Muscle layer of colon (tissue), 2 donors: ENCODE measurements at regions not wholly inside any gene's neighbourhood (a gene's known extent, or its start where the extent isn't known, plus 50 kb on each side); places are given as distances from the start of the nearest gene placed in this dataset.

ENCODE experiments used
- H3K27ac ChIP-seq: one replicate; pipeline ENCODE4 v1.7.0; 2013; ENCODE audit warnings: low read depth, mild to moderate bottlenecking, low read length, moderate library complexity
- H3K27me3 ChIP-seq, 2 donors: one replicate each; pipeline ENCODE4 v1.7.0; 2013; ENCODE audit warnings: low read length in 2 of 2, mild to moderate bottlenecking in 2 of 2; ENCODE audit not compliant: insufficient read depth in 2 of 2, control insufficient read depth in 1 of 2
- H3K36me3 ChIP-seq: one replicate; pipeline ENCODE4 v1.7.0; 2013; ENCODE audit warnings: mild to moderate bottlenecking, low read length; ENCODE audit not compliant: insufficient read depth
- H3K4me1 ChIP-seq: one replicate; pipeline ENCODE4 v1.7.0; 2013; ENCODE audit warnings: mild to moderate bottlenecking, low read length; ENCODE audit not compliant: insufficient read depth
- H3K4me3 ChIP-seq, 2 donors: one replicate each; pipeline ENCODE4 v1.7.0; 2013; ENCODE audit warnings: low read length in 2 of 2, low read depth in 1 of 2, mild to moderate bottlenecking in 1 of 2, moderate library complexity in 1 of 2
- H3K9ac ChIP-seq: one replicate; pipeline ENCODE4 v1.7.0; 2013; ENCODE audit warnings: low read length
- H3K9me3 ChIP-seq: one replicate; pipeline ENCODE4 v1.7.0; 2013; ENCODE audit warnings: mild to moderate bottlenecking, low read length
- donor health status: abdominal sarcoma.
- donor health status: Adenocarcinoma of cecum.

DNA sequence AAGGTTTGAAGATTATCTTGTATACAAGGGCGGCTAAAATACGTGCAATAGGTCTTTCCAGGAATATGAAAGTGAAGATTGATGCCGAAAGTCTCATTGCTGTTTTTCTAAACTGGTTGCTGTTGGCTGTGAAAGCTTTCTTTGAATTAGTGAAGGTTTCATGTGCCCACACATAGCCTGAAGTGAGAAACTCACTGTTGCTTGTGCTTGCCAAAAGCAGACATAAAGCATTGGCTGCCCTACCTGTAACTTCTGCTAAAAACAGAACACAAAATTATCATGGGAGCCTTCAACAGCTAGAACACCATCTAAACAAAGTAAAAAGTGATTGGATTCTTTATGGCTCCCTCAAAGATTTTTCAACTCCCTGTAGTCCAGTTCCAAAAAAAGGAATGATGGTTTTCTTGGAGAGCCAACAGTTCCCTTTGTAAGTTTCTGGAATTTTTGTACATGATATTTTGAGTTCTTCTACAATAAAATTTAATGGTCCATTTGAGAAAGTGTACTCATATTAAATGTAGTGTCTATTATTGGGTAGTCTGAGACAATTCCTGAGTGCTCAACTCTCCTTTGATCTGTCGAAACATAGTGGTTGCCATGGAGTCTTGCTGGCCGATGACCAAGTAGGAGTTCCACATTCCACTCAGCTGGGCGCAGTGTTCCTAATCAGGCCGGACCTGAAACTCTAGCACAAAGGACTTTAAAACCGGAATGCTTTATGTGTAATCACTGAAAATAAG is 68.5 kb downstream of the PLEKHG1 start:
- no peaks in the 10 kb centered on the region for H3K27me3 ChIP-seq
- H3K27ac ChIP-seq = peak overlapping the region; percentile 76
- H3K4me3 ChIP-seq = no peak overlapping the region
- H3K36me3 ChIP-seq = no peaks in the 10 kb centered on the region
- peaks cover 28% of the 10 kb centered on the region for H3K4me1 ChIP-seq
- no peaks in the 10 kb centered on the region for H3K9me3 ChIP-seq
- H3K9ac ChIP-seq = no peak overlapping the region

DNA sequence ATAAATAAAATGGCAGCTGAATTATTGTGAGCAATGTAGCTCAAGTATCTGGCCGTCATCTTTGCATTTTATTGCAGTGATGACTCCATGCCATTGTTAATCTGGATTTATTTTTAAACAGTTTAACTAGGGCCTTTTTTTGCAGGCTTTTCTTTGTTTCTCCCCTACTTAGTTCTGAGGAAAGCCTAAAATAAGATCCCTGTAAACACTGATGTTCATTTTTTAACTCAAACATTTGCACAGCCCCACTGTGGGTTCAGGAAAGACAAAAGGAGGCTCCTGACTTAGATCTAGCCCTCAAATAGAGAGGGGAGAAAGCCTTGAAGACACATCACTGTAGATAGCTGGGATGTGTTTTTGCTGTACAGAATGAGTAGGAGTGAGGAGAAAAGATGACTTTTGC is 69.2 kb downstream of the PLEKHG1 start:
- H3K27me3 ChIP-seq = no peaks in the 10 kb centered on the region
- peak overlapping the region in 1 of 2 donors; percentile 4 for H3K4me3 ChIP-seq
- H3K36me3 ChIP-seq = no peaks in the 10 kb centered on the region
- H3K9ac ChIP-seq = no peak overlapping the region
- peak overlapping the region; percentile 61 for H3K27ac ChIP-seq
- H3K4me1 ChIP-seq = peaks cover 30% of the 10 kb centered on the region
- H3K9me3 ChIP-seq = no peaks in the 10 kb centered on the region

DNA sequence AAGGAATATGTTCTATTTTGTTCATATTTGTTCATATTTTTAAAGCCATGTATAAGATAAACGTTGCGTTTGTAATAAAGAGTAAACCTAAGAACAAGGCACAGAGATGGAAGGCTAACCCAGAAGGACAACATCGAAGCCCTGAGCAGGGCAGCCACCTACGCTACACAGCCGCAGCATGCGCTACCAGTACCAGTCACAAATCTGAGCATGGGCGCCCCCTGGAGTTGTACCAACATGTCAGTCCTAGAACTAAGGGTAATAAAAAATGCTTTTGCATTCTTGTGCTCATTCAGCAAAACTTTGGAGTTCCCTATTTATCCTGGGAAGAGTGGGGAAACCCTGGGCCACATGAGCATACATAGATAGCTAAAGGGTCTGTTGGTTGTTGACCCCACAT is 70.6 kb downstream of the PLEKHG1 start:
- H3K27me3 ChIP-seq = no peaks in the 10 kb centered on the region
- H3K4me1 ChIP-seq = peaks cover 30% of the 10 kb centered on the region
- H3K36me3 ChIP-seq = no peaks in the 10 kb centered on the region
- H3K9ac ChIP-seq = no peak overlapping the region
- H3K27ac ChIP-seq = no peak overlapping the region
- no peak overlapping the region for H3K4me3 ChIP-seq
- no peaks in the 10 kb centered on the region for H3K9me3 ChIP-seq

DNA sequence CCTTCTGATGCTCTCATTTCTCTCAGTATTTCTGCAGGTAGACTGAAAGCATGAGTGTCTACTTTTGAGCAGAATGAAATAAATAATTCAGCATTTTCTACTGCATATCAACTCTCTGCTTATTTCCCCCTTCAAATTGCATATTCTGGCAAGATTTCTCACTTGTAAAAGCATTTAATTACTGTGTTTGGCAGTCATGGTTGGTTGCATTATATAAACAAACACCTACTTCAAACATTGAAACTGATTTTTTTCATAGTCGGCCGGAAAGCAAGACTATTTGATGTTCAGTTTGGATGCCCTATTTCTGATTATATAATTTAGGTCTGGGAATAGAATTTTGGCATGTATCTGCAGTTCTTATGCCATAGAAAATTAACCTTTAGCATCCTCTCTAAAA is 73.1 kb downstream of the PLEKHG1 start:
- no peak overlapping the region for H3K9ac ChIP-seq

DNA sequence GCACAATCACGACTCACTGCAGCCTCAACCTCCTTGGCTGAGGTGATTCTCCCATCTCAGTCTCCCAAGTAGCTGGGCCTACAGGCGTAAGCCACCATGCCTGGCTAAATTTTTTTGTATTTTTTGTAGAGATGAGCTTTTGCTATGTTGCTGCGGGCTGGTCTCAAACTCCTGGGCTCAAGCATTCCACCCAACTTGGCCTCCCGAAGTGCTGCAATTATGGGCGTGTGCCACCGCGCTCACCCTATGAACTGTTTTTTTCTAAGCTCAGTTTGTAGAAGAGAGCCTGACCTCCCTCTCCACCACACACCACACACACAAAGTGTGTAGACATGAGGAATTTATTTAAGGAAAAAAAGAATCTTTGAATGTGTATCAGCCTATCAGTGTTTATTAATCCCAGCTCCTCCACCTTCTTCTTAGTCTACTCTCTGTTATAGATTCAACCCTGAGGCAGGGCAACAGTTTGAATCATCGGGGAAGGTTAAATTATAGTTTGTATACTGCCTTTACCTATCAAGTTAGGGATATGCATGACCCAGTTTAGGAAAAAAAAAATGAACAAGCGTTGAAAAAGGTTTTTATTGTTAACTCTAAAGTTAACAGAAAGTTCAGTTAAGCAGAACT is 74.1 kb downstream of the PLEKHG1 start:
- no peak overlapping the region for H3K9ac ChIP-seq

More for the DNA sequence above, 73.1 kb downstream of the PLEKHG1 start:
- Histone ChIP-seq H3K9me3 (no peaks in the 10 kb centered on the region), H3K4me1 (peaks cover 20% of the 10 kb centered on the region), H3K27ac (no peak overlapping the region), H3K27me3 (no peaks in the 10 kb centered on the region), H3K4me3 (no peak overlapping the region), H3K36me3 (no peaks in the 10 kb centered on the region)

DNA sequence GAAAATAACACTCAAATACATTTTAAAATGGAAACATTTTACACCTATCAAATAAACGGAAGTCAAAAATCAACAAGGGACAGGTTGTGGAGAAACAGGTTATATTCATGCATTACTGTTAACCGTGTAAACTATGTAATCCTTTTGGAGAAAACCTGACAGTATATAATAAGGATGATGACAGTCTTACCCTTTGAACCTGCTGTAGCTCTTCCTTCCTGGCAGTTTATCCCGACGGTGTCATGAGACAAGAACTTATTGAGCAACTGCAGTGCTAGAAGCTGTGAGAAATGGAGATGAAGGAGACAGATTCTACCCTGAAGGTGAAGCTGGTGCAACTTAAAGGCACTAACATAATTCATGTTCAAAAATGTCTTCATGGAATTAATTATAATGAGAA is 76.7 kb downstream of the PLEKHG1 start:
- H3K27ac ChIP-seq = no peak overlapping the region
- no peaks in the 10 kb centered on the region for H3K9me3 ChIP-seq
- no peaks in the 10 kb centered on the region for H3K36me3 ChIP-seq
- H3K4me1 ChIP-seq = peaks cover 4% of the 10 kb centered on the region
- no peak overlapping the region for H3K9ac ChIP-seq
- H3K4me3 ChIP-seq = no peak overlapping the region
- H3K27me3 ChIP-seq = no peaks in the 10 kb centered on the region

More for the DNA sequence above, 74.1 kb downstream of the PLEKHG1 start:
- Histone ChIP-seq H3K4me1 (peaks cover 10% of the 10 kb centered on the region), H3K27ac (no peak overlapping the region), H3K4me3 (no peak overlapping the region), H3K27me3 (no peaks in the 10 kb centered on the region), H3K36me3 (no peaks in the 10 kb centered on the region), H3K9me3 (no peaks in the 10 kb centered on the region)

DNA sequence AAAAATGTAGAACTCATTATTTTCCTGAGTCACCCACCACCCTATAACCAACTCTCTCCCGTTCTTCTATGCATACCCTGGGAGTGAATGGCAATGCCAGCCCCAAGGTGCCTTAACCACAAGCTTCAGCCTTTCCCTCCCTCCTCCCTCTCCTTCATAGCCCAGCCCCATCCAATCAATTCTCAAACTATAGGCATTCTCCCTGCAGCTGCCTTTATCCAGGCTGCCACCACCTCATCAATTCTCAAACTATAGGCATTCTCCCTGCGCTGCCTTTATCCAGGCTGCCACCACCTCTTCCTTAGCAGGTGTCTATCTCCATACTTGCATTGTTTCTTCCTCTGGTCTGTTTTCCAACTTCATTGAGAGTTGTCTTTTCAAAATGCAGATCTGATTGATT is 77.1 kb downstream of the PLEKHG1 start:
- Histone ChIP-seq H3K27me3 (no peaks in the 10 kb centered on the region), H3K4me1 (peaks cover 4% of the 10 kb centered on the region), H3K4me3 (no peak overlapping the region), H3K9me3 (no peaks in the 10 kb centered on the region), H3K9ac (no peak overlapping the region), H3K36me3 (no peaks in the 10 kb centered on the region), H3K27ac (no peak overlapping the region)

DNA sequence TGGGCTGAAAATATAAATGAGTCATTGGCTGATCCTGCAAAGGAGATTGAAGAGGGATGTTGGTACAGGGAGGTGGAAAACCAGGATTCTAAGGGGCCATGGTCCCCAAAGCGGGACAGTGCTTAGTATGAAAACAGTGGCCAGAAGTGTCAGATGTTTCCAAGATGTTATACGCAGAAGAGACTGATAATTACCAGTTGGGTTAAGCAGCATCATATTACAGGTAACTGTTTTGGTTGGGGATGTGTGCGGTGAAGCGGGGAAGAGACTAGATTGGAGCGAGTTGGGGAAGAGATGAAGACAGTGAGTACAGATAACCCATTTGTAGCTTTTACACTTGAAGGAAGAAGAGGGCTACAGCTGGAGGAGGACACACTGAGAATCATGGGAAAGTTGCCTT is 80.8 kb downstream of the PLEKHG1 start:
- Histone ChIP-seq H3K27ac (no peak overlapping the region), H3K9ac (no peak overlapping the region)

DNA sequence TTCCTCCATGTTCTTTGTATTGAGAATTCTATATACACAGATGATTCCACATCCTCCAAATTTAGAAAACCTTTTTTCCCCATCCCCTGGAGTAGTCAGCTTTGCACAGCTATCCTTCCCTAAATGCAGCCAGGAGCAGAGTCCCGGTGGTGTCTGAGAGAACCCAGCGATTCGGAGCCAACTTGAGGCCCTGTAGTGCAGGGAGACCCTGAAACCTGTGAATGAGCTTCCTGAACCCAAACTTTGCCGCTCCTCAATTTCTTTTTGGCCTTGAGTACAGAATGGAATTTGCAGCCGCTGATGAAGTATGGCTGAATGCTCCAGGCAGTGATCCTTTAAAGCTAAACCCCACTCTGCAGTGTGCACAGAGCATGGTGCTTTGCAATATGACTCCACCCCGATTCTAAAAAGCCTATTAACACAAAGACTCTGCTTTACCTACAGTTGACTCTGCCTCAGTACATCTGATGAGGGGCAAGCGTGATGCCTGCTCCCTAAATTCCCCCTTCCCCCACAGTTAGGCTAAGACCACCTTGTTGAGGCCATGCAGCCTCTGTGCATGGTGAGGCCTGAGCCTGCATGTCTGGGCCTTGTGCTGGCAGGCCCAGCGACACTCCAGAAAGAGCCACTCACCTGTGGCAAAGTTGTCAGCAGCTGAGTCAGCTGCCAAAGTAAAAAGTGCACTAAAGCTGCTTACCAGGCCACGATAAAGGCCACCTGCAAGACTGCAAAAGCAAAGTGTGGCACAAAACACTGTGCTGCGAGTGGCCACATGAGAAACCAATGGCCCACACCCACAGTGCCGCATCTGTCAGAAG is 82.1 kb downstream of the PLEKHG1 start:
- no peak overlapping the region for H3K9ac ChIP-seq

More for the DNA sequence above, 80.8 kb downstream of the PLEKHG1 start:
- Histone ChIP-seq H3K27me3 (no peaks in the 10 kb centered on the region), H3K9me3 (no peaks in the 10 kb centered on the region), H3K4me3 (no peak overlapping the region), H3K4me1 (no peaks in the 10 kb centered on the region), H3K36me3 (no peaks in the 10 kb centered on the region)

DNA sequence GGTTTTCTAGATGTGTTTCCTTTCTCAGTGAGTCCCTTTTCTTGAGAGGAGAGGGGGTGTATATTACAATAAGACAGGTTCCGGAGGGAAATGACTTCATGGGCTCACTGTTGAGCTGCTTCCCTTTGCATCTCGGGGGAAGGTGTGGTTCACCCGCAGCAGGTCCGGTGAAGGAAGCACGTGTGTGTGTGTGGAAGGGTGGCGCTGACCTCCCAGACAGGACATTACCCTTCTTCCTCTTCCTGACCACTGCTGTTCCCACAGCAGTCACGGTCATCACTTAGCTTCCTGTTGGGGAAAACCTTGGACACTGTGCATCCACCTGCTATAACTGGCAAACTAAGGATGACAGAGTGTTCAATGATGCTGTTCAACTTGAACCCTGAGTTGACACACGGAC is 83.6 kb downstream of the PLEKHG1 start:
- no peak overlapping the region for H3K4me3 ChIP-seq
- no peaks in the 10 kb centered on the region for H3K36me3 ChIP-seq
- H3K27ac ChIP-seq = no peak overlapping the region
- no peaks in the 10 kb centered on the region for H3K27me3 ChIP-seq
- no peak overlapping the region for H3K9ac ChIP-seq
- no peaks in the 10 kb centered on the region for H3K4me1 ChIP-seq
- H3K9me3 ChIP-seq = no peaks in the 10 kb centered on the region

More for the DNA sequence above, 82.1 kb downstream of the PLEKHG1 start:
- H3K27ac ChIP-seq = no peak overlapping the region
- no peaks in the 10 kb centered on the region for H3K27me3 ChIP-seq
- no peak overlapping the region for H3K4me3 ChIP-seq
- H3K4me1 ChIP-seq = no peaks in the 10 kb centered on the region
- H3K9me3 ChIP-seq = no peaks in the 10 kb centered on the region
- H3K36me3 ChIP-seq = no peaks in the 10 kb centered on the region

DNA sequence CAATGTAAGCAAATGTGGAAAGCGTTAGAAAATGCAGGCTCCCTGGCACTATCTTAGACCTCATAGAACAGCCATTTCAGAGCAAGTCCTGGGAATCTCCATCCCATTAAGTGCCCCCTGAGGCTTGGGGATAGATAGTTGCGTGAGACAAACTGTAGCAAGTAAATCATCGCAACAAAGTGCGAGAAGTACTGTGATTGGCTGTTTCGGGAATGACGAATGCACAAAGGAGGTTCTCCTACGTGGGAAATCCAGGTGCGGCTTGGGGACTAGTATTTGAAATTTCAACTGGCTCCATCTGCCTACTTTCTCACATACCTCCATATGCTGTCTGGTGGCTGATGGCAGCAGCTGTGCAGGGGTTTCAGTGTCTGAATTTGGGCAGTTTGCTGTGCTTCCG is 84.5 kb downstream of the PLEKHG1 start:
- no peak overlapping the region for H3K9ac ChIP-seq
- H3K9me3 ChIP-seq = no peaks in the 10 kb centered on the region
- H3K4me1 ChIP-seq = no peaks in the 10 kb centered on the region
- no peaks in the 10 kb centered on the region for H3K27me3 ChIP-seq
- no peak overlapping the region for H3K4me3 ChIP-seq
- no peaks in the 10 kb centered on the region for H3K36me3 ChIP-seq
- no peak overlapping the region for H3K27ac ChIP-seq
